ENCODE measurements at regions not wholly inside any gene's neighbourhood (a gene's known extent, or its start where the extent isn't known, plus 50 kb on each side); places are given as distances from the start of the nearest gene placed in this dataset.

DNA sequence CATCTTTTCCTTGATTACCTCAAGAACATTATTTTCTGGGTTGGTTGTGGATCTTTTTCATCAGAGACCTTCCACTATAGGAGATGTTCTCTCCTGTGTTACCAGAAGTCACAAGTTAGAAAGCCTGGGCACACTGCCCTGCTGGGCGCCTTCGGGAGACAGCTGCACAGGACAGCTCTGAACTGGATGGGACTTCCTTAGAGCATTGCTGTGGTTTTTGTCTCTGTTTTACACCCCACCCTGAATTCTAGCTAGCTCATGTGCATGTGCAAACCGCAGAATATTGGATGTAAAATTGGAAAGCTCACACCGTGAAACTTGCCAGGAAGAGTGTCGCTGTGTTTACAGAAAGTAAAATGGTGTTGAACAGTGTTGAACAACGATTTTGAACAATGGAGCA lies 54.4 kb upstream of the SEC61G start:
- TF ChIP-seq CTCF (IDR thresholded peaks at IDR 0.05) = no peak
- no peak for TF ChIP-seq POLR2A (IDR thresholded peaks at IDR 0.05)
